Tibial nerve (tissue), 4 donors: ENCODE measurements at regions not wholly inside any gene's neighbourhood (a gene's known extent, or its start where the extent isn't known, plus 50 kb on each side); places are given as distances from the start of the nearest gene placed in this dataset.

ENCODE experiments used
- DNase-seq, 2 donors: peaks; one replicate each; pipeline ENCODE4 v3.0.0-alpha.2; 2019; ENCODE audit warnings: low spot score in 2 of 2
- H3K27ac ChIP-seq, 4 donors: fragments of 200-600 bp; sonication (generic) in 3 of 4; one replicate each; pipeline ENCODE4 v1.5.1; 2017 to 2019; ENCODE audit warnings: mild to moderate bottlenecking in 1 of 4
- H3K27me3 ChIP-seq, 2 donors: fragments of 200-600 bp; sonication (generic) in 1 of 2; one replicate each; pipeline versions ENCODE4 v1.5.1 to v1.6.0; 2017 to 2019
- H3K36me3 ChIP-seq, 3 donors: fragments of 200-600 bp; sonication (generic); one replicate each; pipeline ENCODE4 v1.5.1; 2018 to 2019
- H3K4me1 ChIP-seq, 4 donors: fragments of 200-600 bp; sonication (generic) in 3 of 4; one replicate each; pipeline ENCODE4 v1.5.1; 2017 to 2019
- H3K4me3 ChIP-seq, 4 donors: fragments of 200-600 bp; sonication (generic) in 3 of 4; one replicate each; pipeline ENCODE4 v1.5.1; 2017 to 2019; ENCODE audit warnings: mild to moderate bottlenecking in 1 of 4, moderate library complexity in 1 of 4
- H3K9me3 ChIP-seq, 4 donors: fragments of 200-600 bp; sonication (generic) in 3 of 4; one replicate each; pipeline ENCODE4 v1.5.1; 2017 to 2019
- EP300 ChIP-seq, 2 donors: sonication (generic); formaldehyde crosslinking; IDR thresholded peaks; one replicate each; pipeline ENCODE4 v1.6.1; 2017; ENCODE audit warnings: antibody characterized with exemption in 2 of 2, mild to moderate bottlenecking in 1 of 2
- POLR2A ChIP-seq, 2 donors: fragments of 450-650 bp; IDR thresholded peaks; one replicate each; pipeline ENCODE4 v1.6.1; 2017; ENCODE audit warnings: antibody characterized with exemption in 2 of 2, mild to moderate bottlenecking in 2 of 2, moderate library complexity in 2 of 2
- WGBS, 2 donors: methylation state at CpG; one replicate each; pipeline ENCODE4 v1.1.5; 2018; 5-methylcytosine and 5-hydroxymethylcytosine counted together
- TF ChIP-seq, protein P1 (sequence below), 5 experiments: fragments of 200-600 bp in 3 of 5; fragments of 450-650 bp in 2 of 5; sonication (generic) in 3 of 5; IDR thresholded peaks; one replicate each; pipeline ENCODE4 v1.5.1; 2016 to 2019; ENCODE audit warnings: antibody characterized with exemption in 5 of 5, mild to moderate bottlenecking in 3 of 5, moderate library complexity in 2 of 5

DNA sequence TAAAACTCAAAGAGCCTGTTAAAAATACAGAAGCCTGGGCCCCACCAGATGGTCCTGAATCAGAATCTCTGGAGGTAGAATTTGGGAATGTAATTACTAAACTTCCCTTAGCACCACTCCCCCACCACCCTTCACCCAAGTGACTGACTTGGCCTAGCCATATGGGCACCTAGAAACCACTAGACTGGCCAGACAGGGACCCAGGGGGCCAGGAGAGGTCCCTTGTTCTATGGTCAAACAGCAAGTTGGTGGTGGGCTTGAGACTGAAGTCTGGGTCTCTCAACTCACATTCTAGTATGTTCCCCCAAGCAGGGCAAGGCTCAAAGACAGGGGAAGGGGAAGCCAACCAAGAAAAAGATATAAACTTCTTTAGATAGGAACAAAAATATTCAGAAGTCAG is 301.5 kb upstream of the TLE3 start:
- no peak for DNase-seq
- H3K9me3 ChIP-seq: no peaks in the 10 kb centered on the region
- H3K27me3 ChIP-seq: no peaks in the 10 kb centered on the region
- H3K4me1 ChIP-seq: peaks cover 0 to 6% (median 0%) of the 10 kb centered on the region in 4 donors
- H3K36me3 ChIP-seq: no peaks in the 10 kb centered on the region
- no peak overlapping the region for H3K4me3 ChIP-seq
- TF ChIP-seq EP300 (IDR thresholded peaks at IDR 0.05) (no peak), POLR2A (IDR thresholded peaks at IDR 0.05) (no peak)
- TF ChIP-seq, protein P1, sequence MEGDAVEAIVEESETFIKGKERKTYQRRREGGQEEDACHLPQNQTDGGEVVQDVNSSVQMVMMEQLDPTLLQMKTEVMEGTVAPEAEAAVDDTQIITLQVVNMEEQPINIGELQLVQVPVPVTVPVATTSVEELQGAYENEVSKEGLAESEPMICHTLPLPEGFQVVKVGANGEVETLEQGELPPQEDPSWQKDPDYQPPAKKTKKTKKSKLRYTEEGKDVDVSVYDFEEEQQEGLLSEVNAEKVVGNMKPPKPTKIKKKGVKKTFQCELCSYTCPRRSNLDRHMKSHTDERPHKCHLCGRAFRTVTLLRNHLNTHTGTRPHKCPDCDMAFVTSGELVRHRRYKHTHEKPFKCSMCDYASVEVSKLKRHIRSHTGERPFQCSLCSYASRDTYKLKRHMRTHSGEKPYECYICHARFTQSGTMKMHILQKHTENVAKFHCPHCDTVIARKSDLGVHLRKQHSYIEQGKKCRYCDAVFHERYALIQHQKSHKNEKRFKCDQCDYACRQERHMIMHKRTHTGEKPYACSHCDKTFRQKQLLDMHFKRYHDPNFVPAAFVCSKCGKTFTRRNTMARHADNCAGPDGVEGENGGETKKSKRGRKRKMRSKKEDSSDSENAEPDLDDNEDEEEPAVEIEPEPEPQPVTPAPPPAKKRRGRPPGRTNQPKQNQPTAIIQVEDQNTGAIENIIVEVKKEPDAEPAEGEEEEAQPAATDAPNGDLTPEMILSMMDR (IDR thresholded peaks at IDR 0.05): no peak
- no peak overlapping the region for H3K27ac ChIP-seq

DNA sequence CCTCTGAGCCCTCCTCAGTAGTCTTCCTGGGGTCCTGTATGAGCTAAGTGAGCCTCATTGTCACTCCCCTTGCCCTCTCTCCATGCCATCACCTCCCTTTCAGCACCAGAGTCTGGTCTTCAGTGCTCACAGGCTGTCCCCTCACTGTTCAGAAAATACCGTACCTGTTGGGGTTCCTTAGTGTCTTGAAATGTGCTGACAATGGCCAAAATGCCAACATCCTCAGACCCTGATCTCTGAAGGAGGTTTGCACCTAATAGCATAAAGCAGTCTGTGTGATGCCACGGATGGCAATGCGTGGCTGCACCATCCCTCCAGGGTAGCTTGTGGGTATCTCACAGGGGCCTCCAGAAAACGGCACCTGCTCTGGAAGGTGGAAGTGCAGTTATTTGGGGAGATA is 301.0 kb upstream of the TLE3 start:
- no peak overlapping the region for H3K4me3 ChIP-seq
- WGBS, 2 donors: 94 to 98% methylated on average over 4 of the region's 4 CpGs
- H3K27me3 ChIP-seq: no peaks in the 10 kb centered on the region
- H3K4me1 ChIP-seq: peaks cover 0 to 6% (median 0%) of the 10 kb centered on the region in 4 donors
- no peak for TF ChIP-seq POLR2A (IDR thresholded peaks at IDR 0.05)
- no peak for TF ChIP-seq EP300 (IDR thresholded peaks at IDR 0.05)
- TF ChIP-seq, protein P1 (IDR thresholded peaks at IDR 0.05): no peak
- no peak for DNase-seq
- no peaks in the 10 kb centered on the region for H3K9me3 ChIP-seq
- no peak overlapping the region for H3K27ac ChIP-seq
- H3K36me3 ChIP-seq: no peaks in the 10 kb centered on the region

DNA sequence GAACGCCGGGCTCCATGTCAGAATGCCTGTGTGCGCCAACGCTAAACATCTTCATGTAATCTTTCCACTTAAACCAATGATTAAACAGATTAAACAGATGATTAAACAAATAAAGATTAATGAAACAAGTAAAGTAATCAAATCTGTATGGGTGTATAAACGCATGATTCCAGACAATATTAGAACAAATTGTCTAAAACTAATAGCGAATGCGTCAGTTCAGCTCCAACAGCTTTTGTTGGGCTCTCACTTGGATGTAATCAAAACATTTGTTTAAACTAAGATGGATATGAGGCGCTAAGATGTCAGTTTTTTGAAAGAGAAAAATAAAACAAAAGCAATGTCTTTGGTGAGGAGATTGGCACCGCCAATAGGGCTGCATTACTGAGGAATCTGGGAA is 299.1 kb upstream of the TLE3 start:
- H3K9me3 ChIP-seq: no peaks in the 10 kb centered on the region
- 76 to 81% methylated on average over 9 of the region's 9 CpGs for WGBS, 2 donors
- no peak for DNase-seq

DNA sequence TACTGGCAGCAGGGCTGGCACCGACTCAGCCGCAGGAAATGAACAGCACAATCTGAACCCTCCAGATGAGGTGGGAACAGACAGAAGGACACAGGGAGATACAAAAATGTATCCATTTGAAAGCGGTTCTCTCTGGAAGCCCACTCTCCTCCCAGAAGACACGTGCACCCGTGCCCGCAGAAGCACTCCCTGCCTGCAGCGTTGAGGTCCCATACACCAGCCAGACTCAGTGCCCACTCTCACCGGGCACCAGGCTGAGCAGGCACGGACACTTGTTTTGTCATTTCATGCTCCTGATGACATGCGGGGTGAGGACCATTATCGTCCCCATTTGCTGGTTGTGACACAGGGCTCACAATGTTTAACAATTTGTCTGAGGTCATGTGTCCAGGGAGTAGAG is 297.4 kb upstream of the TLE3 start:
- Histone ChIP-seq H3K36me3 (no peaks in the 10 kb centered on the region), H3K4me1 (no peaks in the 10 kb centered on the region), H3K27me3 (no peaks in the 10 kb centered on the region), H3K27ac (no peak overlapping the region), H3K9me3 (peaks cover 0 to 3% (median 0%) of the 10 kb centered on the region in 4 donors), H3K4me3 (no peak overlapping the region)
- 85 to 86% methylated on average over 10 to 11 of the region's 11 CpGs for WGBS, 2 donors
- no peak for DNase-seq
- no peak for TF ChIP-seq POLR2A (IDR thresholded peaks at IDR 0.05)
- TF ChIP-seq, protein P1 (IDR thresholded peaks at IDR 0.05): no peak
- no peak for TF ChIP-seq EP300 (IDR thresholded peaks at IDR 0.05)

More for the DNA sequence above, 299.1 kb upstream of the TLE3 start:
- no peak for TF ChIP-seq EP300 (IDR thresholded peaks at IDR 0.05)
- no peak for TF ChIP-seq POLR2A (IDR thresholded peaks at IDR 0.05)
- TF ChIP-seq, protein P1 (IDR thresholded peaks at IDR 0.05): no peak
- Histone ChIP-seq H3K27me3 (no peaks in the 10 kb centered on the region), H3K4me3 (no peak overlapping the region), H3K27ac (no peak overlapping the region), H3K36me3 (no peaks in the 10 kb centered on the region), H3K4me1 (no peaks in the 10 kb centered on the region)

DNA sequence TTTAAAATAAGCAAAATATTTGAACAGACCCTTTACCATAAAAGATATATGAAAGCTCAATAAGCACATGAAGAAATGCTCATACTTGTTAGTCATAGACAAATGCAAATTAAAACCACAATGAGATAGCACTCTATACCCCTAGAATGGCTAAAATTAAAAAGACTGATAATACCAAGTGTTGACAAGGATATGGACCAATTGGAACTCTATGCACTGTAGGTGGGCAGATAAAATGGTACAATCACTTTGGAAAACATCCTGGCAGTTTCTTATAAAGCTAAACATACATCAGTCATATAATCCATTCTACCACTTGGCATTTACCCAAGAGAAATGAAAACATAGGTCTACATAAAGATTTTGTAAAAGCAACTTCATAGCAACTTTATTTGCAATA is 293.0 kb upstream of the TLE3 start:
- Histone ChIP-seq H3K4me3 (no peak overlapping the region), H3K36me3 (no peaks in the 10 kb centered on the region), H3K27ac (no peak overlapping the region), H3K9me3 (peaks cover 0 to 3% (median 0%) of the 10 kb centered on the region in 4 donors), H3K27me3 (no peaks in the 10 kb centered on the region), H3K4me1 (no peaks in the 10 kb centered on the region)
- no peak for TF ChIP-seq POLR2A (IDR thresholded peaks at IDR 0.05)
- TF ChIP-seq EP300 (IDR thresholded peaks at IDR 0.05): no peak
- TF ChIP-seq, protein P1 (IDR thresholded peaks at IDR 0.05): no peak
- DNase-seq: no peak
